OCI-LY7 (cell line): ENCODE measurements at regions not wholly inside any gene's neighbourhood (a gene's known extent, or its start where the extent isn't known, plus 50 kb on each side); places are given as distances from the start of the nearest gene placed in this dataset.

ENCODE experiments used
- EZH2phosphoT487 ChIP-seq: fragments of 200-600 bp; sonication (generic); IDR thresholded peaks from 2 replicates; pipeline ENCODE4 v1.6.1; 2018; ENCODE audit warnings: low read depth, borderline replicate concordance, mild to moderate bottlenecking, mixed run types, antibody characterized with exemption, low read length, moderate library complexity, mixed read lengths
- TF ChIP-seq, protein P1 (sequence below): fragments of 200-600 bp; sonication (generic); conservative IDR thresholded peaks from 2 replicates; pipeline ENCODE4 v1.5.1; 2014; ENCODE audit warnings: mild to moderate bottlenecking, antibody characterized with exemption, low read length, moderate library complexity, mixed read lengths

- TF ChIP-seq, protein P1, sequence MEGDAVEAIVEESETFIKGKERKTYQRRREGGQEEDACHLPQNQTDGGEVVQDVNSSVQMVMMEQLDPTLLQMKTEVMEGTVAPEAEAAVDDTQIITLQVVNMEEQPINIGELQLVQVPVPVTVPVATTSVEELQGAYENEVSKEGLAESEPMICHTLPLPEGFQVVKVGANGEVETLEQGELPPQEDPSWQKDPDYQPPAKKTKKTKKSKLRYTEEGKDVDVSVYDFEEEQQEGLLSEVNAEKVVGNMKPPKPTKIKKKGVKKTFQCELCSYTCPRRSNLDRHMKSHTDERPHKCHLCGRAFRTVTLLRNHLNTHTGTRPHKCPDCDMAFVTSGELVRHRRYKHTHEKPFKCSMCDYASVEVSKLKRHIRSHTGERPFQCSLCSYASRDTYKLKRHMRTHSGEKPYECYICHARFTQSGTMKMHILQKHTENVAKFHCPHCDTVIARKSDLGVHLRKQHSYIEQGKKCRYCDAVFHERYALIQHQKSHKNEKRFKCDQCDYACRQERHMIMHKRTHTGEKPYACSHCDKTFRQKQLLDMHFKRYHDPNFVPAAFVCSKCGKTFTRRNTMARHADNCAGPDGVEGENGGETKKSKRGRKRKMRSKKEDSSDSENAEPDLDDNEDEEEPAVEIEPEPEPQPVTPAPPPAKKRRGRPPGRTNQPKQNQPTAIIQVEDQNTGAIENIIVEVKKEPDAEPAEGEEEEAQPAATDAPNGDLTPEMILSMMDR = no peak
- TF ChIP-seq EZH2phosphoT487 = no peak
Observed at GRCh38 chr3:177347611-177348010, 150.3 kb upstream of the TBL1XR1 start.
